HCT116 (cell line): ENCODE measurements at regions not wholly inside any gene's neighbourhood (a gene's known extent, or its start where the extent isn't known, plus 50 kb on each side); places are given as distances from the start of the nearest gene placed in this dataset.

Source experiments
- ATAC-seq: fragments of 200-7000 bp; cut with Tn5 transposase; 2 replicates; pipeline ENCODE4 v1.9.1; 2020; ENCODE audit warnings: mild to moderate bottlenecking, moderate library complexity
- BruUV-seq: library from RNA; stranded (reverse); fragments of 400-500 nt; replicated peaks from 2 replicates; lab custom pipeline; 2021; lab: Mats Ljungman, UMichigan
- CTCF ChIA-PET: fragments of 300-600 bp; sonication (Branson Sonifier 250); formaldehyde crosslinking; loops from one replicate; lab custom pipeline; 2021; ENCODE audit warnings: antibody characterized with exemption; lab: Charles Lee
- POLR2A ChIA-PET: fragments of 300-600, 350-600 bp; sonication (Branson Sonifier 250); formaldehyde crosslinking; loops from one replicate; lab custom pipeline; 2021; ENCODE audit warnings: antibody characterized with exemption; lab: Charles Lee
- RAD21 ChIA-PET, 2 experiments: fragments of 300-600 bp; sonication (Branson Sonifier 250); formaldehyde crosslinking; loops; one replicate each; lab custom pipeline; 2023; ENCODE audit warnings: low total read pairs in 2 of 2; ENCODE audit not compliant: uncharacterized antibody in 2 of 2, unreplicated experiment in 2 of 2, low non-redundant PET in 1 of 2; lab: Charles Lee
- DNase-seq: peaks from one replicate; pipeline ENCODE4 v3.0.0-alpha.2; 2010; ENCODE audit warnings: low read depth, low spot score
- H2AFZ ChIP-seq: fragments of 200-600 bp; shearing (Covaris generic), sonication (generic); 2 replicates; pipeline ENCODE4 v1.6.1; 2017; ENCODE audit warnings: low read depth, mixed run types, mixed read lengths, antibody characterized with exemption, low read length; ENCODE audit not compliant: poor library complexity, severe bottlenecking
- H3K27ac ChIP-seq: 2 replicates; pipeline ENCODE4 v1.5.1; 2012; ENCODE audit warnings: low read depth, low read length
- H3K27me3 ChIP-seq: fragments of 200-600 bp; sonication (generic); 2 replicates; pipeline ENCODE4 v1.6.1; 2016; ENCODE audit warnings: mixed run types, low read length, mixed read lengths; ENCODE audit not compliant: insufficient read depth
- H3K36me3 ChIP-seq, 2 experiments: fragments of 200-500 bp in 1 of 2; fragments of 200-600 bp in 1 of 2; sonication (Bioruptor generic) in 1 of 2; sonication (generic) in 1 of 2; 2 replicates each; pipeline versions ENCODE4 v1.5.1 to v1.6.1; 2014 to 2016; ENCODE audit warnings: low read length in 2 of 2, inconsistent platforms in 1 of 2, mixed read lengths in 1 of 2, mixed run types in 1 of 2; ENCODE audit not compliant: insufficient read depth in 2 of 2, control insufficient read depth in 1 of 2
- H3K4me1 ChIP-seq, 2 experiments: fragments of 200-600 bp in 1 of 2; sonication (generic) in 1 of 2; 2 replicates each; pipeline versions ENCODE4 v1.5.1 to v1.6.1; 2012 to 2017; ENCODE audit warnings: low read length in 2 of 2, inconsistent platforms in 1 of 2, mild to moderate bottlenecking in 1 of 2, mixed read lengths in 1 of 2, mixed run types in 1 of 2, moderate library complexity in 1 of 2; ENCODE audit not compliant: insufficient read depth in 2 of 2, control insufficient read depth in 1 of 2
- H3K4me2 ChIP-seq: fragments of 200-600 bp; sonication (generic); 2 replicates; pipeline ENCODE4 v1.6.1; 2017; ENCODE audit warnings: mixed run types, low read length, mixed read lengths
- H3K4me3 ChIP-seq, 2 experiments: fragments of 200-600 bp in 1 of 2; sonication (generic) in 1 of 2; replicated peaks in 1 of 2; 2 replicates each; pipeline ENCODE4 v1.5.1; 2011 to 2016; ENCODE audit warnings: low read length in 2 of 2, control low read depth in 1 of 2, low read depth in 1 of 2, mild to moderate bottlenecking in 1 of 2, mixed read lengths in 1 of 2, mixed run types in 1 of 2
- H3K79me2 ChIP-seq: fragments of 200-600 bp; sonication (generic); 2 replicates; pipeline ENCODE4 v1.6.1; 2017; ENCODE audit warnings: mild to moderate bottlenecking, mixed run types, low read length, moderate library complexity, mixed read lengths; ENCODE audit not compliant: insufficient read depth
- H3K9ac ChIP-seq: fragments of 200-600 bp; sonication (generic); 2 replicates; pipeline ENCODE4 v1.6.1; 2016; ENCODE audit warnings: low read length, mixed read lengths
- H3K9me2 ChIP-seq: fragments of 200-600 bp; sonication (generic), shearing (Covaris generic); 2 replicates; pipeline ENCODE4 v1.6.1; 2017; ENCODE audit warnings: mixed run types, mild to moderate bottlenecking, moderate library complexity; ENCODE audit not compliant: insufficient read depth
- H3K9me3 ChIP-seq, 2 experiments: fragments of 200-500 bp in 1 of 2; fragments of 200-600 bp in 1 of 2; sonication (Bioruptor generic) in 1 of 2; sonication (generic) in 1 of 2; 2 replicates each; pipeline ENCODE4 v1.6.1; 2014 to 2017; ENCODE audit warnings: low read length in 2 of 2, mixed read lengths in 2 of 2, inconsistent platforms in 1 of 2, low read depth in 1 of 2, mild to moderate bottlenecking in 1 of 2, mixed run types in 1 of 2, moderate library complexity in 1 of 2; ENCODE audit not compliant: control insufficient read depth in 1 of 2, insufficient read depth in 1 of 2
- H4K20me1 ChIP-seq: fragments of 200-600 bp; sonication (generic), shearing (Covaris generic); 2 replicates; pipeline ENCODE4 v1.6.1; 2017; ENCODE audit warnings: mixed run types, mild to moderate bottlenecking, moderate library complexity; ENCODE audit not compliant: insufficient read depth
- EGR1 ChIP-seq: IDR thresholded peaks from 2 replicates; pipeline ENCODE4 v1.6.1; 2012; ENCODE audit warnings: low read depth
- ELF1 ChIP-seq: IDR thresholded peaks from 2 replicates; pipeline ENCODE4 v1.6.1; 2012; ENCODE audit warnings: low read depth, borderline replicate concordance
- EZH2 ChIP-seq: fragments of 200-600 bp; sonication (generic); IDR thresholded peaks from 2 replicates; pipeline ENCODE4 v1.6.1; 2017; ENCODE audit warnings: antibody characterized with exemption, mixed run types
- EZH2phosphoT487 ChIP-seq: fragments of 200-600 bp; IDR thresholded peaks from 2 replicates; pipeline ENCODE4 v1.6.1; 2018; ENCODE audit warnings: antibody characterized with exemption, borderline replicate concordance
- POLR2AphosphoS5 ChIP-seq: IDR thresholded peaks from 2 replicates; pipeline ENCODE4 v1.6.1; 2011; ENCODE audit warnings: mild to moderate bottlenecking, low read depth, low read length, moderate library complexity
- RAD21 ChIP-seq: IDR thresholded peaks from 2 replicates; pipeline ENCODE4 v1.6.1; 2012; ENCODE audit warnings: low read depth, mild to moderate bottlenecking
- SP1 ChIP-seq: IDR thresholded peaks from 2 replicates; pipeline ENCODE4 v1.6.1; 2012; ENCODE audit warnings: low read depth
- SRF ChIP-seq: IDR thresholded peaks from 2 replicates; pipeline ENCODE4 v1.6.1; 2012; ENCODE audit warnings: low read depth
- TCF7L2 ChIP-seq: IDR thresholded peaks from 2 replicates; pipeline ENCODE4 v1.7.0; 2011; ENCODE audit warnings: borderline replicate concordance, inconsistent platforms; ENCODE audit not compliant: insufficient read depth, insufficient read length; ENCODE audit errors: extremely low read depth
- YY1 ChIP-seq: IDR thresholded peaks from 2 replicates; pipeline ENCODE4 v1.6.1; 2011; ENCODE audit warnings: low read length, low read depth, moderate library complexity, mild to moderate bottlenecking; ENCODE audit not compliant: insufficient replicate concordance; ENCODE audit errors: extremely low read depth
- ZNF274 ChIP-seq: fragments of 200-500 bp; sonication (Bioruptor generic); IDR thresholded peaks from 2 replicates; pipeline ENCODE4 v1.6.1; 2014; ENCODE audit warnings: mild to moderate bottlenecking, low read depth, low read length, inconsistent platforms
- intact Hi-C: fragments of 100-400 bp; cut with micrococcal nuclease; formaldehyde crosslinking; loops from 2 replicates; pipeline ENCODE4 v1.10.0; 2022
- TF ChIP-seq, protein P1 (sequence below), 3 experiments: fragments of 200-600 bp in 1 of 3; sonication (generic) in 1 of 3; IDR thresholded peaks in 2 of 3; conservative IDR thresholded peaks in 1 of 3; 2 replicates each; pipeline ENCODE4 v1.5.1; 2012 to 2017; ENCODE audit warnings: low read depth in 2 of 3, low read length in 2 of 3, antibody characterized with exemption in 1 of 3, borderline replicate concordance in 1 of 3, control low read depth in 1 of 3, mild to moderate bottlenecking in 1 of 3, mixed read lengths in 1 of 3, mixed run types in 1 of 3, moderate library complexity in 1 of 3; ENCODE audit not compliant: insufficient read depth in 1 of 3
- TF ChIP-seq, protein P2 (sequence below): IDR thresholded peaks from 2 replicates; pipeline ENCODE4 v1.6.1; 2012; ENCODE audit warnings: low read depth

DNA sequence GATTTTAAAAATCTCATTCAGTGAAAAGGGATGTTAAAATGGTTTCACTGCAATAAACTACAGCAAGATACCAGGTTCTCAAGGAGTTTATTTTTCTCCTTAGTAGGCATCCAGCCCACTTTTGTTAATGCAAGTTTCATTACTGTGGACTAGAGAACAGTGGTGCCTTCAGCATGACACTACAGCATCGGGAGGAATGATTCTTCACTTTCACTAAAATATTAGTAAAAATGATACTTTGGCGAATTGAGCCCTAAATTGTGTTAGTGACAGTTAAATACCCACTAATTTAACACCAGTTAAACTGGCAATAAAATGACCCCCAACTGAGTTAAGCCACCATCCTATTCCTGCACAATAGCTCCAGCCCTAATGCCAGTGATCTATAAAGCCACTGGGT lies 152.2 kb upstream of the MPDZ start:
- no peak overlapping the region for H3K4me2 ChIP-seq
- H3K4me3 ChIP-seq: no peak overlapping the region
- H3K27ac ChIP-seq: no peak overlapping the region
- CTCF ChIA-PET: no interaction called here
- no peaks in the 10 kb centered on the region for H3K4me1 ChIP-seq
- H3K9me3 ChIP-seq: no peaks in the 10 kb centered on the region
- no peaks in the 10 kb centered on the region for H3K27me3 ChIP-seq
- ATAC-seq (no peak), DNase-seq (no peak)
- H2AFZ ChIP-seq: no peak overlapping the region
- H3K9ac ChIP-seq: no peak overlapping the region
- no peaks in the 10 kb centered on the region for H4K20me1 ChIP-seq
- H3K9me2 ChIP-seq: no peaks in the 10 kb centered on the region
- POLR2A ChIA-PET: no interaction called here
- TF ChIP-seq ZNF274 (no peak), SRF (no peak), EZH2phosphoT487 (no peak), RAD21 (no peak), YY1 (no peak), SP1 (no peak), EZH2 (no peak), TCF7L2 (no peak), EGR1 (no peak), POLR2AphosphoS5 (no peak), ELF1 (no peak)
- TF ChIP-seq, protein P1, sequence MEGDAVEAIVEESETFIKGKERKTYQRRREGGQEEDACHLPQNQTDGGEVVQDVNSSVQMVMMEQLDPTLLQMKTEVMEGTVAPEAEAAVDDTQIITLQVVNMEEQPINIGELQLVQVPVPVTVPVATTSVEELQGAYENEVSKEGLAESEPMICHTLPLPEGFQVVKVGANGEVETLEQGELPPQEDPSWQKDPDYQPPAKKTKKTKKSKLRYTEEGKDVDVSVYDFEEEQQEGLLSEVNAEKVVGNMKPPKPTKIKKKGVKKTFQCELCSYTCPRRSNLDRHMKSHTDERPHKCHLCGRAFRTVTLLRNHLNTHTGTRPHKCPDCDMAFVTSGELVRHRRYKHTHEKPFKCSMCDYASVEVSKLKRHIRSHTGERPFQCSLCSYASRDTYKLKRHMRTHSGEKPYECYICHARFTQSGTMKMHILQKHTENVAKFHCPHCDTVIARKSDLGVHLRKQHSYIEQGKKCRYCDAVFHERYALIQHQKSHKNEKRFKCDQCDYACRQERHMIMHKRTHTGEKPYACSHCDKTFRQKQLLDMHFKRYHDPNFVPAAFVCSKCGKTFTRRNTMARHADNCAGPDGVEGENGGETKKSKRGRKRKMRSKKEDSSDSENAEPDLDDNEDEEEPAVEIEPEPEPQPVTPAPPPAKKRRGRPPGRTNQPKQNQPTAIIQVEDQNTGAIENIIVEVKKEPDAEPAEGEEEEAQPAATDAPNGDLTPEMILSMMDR (IDR thresholded peaks at IDR 0.05 in 2 of 3, conservative IDR thresholded peaks at IDR 0.05 in 1 of 3; ENCODE audit: borderline replicate concordance in 1 of 3, insufficient read depth in 1 of 3, low read depth in 2 of 3, low read length in 2 of 3): no peak
- TF ChIP-seq, protein P2, sequence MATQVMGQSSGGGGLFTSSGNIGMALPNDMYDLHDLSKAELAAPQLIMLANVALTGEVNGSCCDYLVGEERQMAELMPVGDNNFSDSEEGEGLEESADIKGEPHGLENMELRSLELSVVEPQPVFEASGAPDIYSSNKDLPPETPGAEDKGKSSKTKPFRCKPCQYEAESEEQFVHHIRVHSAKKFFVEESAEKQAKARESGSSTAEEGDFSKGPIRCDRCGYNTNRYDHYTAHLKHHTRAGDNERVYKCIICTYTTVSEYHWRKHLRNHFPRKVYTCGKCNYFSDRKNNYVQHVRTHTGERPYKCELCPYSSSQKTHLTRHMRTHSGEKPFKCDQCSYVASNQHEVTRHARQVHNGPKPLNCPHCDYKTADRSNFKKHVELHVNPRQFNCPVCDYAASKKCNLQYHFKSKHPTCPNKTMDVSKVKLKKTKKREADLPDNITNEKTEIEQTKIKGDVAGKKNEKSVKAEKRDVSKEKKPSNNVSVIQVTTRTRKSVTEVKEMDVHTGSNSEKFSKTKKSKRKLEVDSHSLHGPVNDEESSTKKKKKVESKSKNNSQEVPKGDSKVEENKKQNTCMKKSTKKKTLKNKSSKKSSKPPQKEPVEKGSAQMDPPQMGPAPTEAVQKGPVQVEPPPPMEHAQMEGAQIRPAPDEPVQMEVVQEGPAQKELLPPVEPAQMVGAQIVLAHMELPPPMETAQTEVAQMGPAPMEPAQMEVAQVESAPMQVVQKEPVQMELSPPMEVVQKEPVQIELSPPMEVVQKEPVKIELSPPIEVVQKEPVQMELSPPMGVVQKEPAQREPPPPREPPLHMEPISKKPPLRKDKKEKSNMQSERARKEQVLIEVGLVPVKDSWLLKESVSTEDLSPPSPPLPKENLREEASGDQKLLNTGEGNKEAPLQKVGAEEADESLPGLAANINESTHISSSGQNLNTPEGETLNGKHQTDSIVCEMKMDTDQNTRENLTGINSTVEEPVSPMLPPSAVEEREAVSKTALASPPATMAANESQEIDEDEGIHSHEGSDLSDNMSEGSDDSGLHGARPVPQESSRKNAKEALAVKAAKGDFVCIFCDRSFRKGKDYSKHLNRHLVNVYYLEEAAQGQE: no peak
- H3K36me3 ChIP-seq: no peaks in the 10 kb centered on the region
- intact Hi-C loops: no loop called here
- no peaks in the 10 kb centered on the region for H3K79me2 ChIP-seq
- RAD21 ChIA-PET: no interaction called here
- BruUV-seq: no TSS peak
